NK-92 treated with Interleukin-12 subunit alpha and Interleukin-12 subunit beta, amount 100 ng/mL, for 24 hours (cell line): ENCODE measurements at regions not wholly inside any gene's neighbourhood (a gene's known extent, or its start where the extent isn't known, plus 50 kb on each side); places are given as distances from the start of the nearest gene placed in this dataset.
"Not testable (repeated sequence)": the region's sequence is repeated elsewhere in the genome, so short reads cannot be mapped to it uniquely, and the experiment has no call there.

ENCODE experiments used
- DNase-seq: peaks from one replicate; lab custom pipeline; 2025; lab: John Stamatoyannopoulos, UW

GRCh38 chr13:23947893-23948292, 50.6 kb upstream of the C1QTNF9B start:
- DNase-seq = no peak

DNA sequence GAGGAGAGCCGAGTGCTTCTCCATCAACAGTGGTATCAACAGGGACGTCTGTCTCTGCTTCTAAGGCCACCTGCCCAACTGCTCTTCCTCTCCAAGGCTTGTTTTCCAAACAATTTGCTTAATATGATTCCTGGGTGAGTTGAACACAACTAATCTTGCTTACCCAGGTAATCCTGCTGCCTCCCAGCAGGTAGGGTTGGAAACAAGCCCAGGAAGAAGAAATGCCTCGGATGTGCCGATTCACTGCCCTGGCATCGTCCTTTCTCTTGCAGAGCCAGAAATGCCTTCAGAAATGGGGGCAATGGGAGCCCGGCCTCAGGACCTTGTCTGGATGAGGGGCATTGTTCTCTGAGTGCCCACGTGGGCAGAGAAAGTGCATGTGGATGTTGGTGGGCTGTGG, 51.9 kb upstream of the C1QTNF9B start:
- DNase-seq = no peak

DNA sequence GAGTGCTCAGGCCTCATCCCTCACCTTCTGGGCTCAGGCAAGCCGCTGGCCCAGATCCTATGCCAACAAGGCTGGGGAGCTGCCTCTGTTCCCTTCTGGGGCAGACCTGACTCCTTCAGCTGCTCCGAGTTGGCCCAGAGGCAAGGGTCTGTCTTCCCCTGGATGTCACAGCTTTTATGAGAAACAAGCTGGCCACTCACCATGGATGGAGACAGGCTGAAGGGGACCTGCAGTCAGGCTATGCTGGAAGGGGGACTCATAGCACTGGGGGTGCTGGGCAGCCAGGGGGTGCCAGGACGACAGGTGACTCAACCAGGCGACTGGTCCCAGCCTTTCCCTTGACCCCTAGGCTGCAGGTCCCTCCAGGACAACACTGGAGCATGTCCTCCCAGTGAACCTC, 52.4 kb upstream of the C1QTNF9B start:
- no peak for DNase-seq

DNA sequence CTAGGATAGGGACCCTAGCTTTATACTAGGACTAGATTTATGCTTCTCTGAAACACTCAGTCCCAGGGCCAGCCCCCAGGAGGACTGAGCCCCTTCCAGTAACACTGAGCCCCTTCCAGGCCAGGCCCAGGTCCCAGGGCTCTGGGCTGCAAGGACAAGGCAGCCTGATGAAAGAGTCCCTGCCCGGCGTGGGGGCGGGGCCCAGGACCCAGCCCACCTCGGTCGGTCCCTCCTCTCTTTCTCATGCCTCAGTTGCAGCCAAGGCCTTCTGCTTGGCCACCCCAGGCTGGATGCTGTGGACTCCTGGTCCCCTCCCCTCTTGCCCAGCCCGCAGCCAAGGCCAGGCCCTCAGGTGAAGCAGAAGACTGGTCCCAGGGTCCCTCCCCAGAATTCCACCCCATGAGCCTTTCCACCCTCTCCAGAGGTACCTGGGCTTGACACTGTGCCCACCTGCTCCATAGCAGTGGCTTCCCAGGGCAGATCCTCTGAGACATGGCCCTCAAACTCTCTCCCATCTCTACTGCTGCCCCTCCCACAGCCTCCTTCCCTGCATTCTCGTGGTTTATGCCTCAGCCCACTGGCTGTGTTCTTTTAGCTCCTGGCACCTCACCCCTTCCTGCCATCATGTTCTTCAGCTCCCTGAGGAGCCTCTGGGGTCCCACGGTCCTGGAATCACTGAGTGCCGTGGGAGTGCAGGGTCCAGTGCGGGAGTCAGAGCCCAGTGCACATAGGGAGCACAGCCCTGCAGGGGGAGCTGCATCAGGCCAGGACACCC, 53.6 kb upstream of the C1QTNF9B start:
- DNase-seq = no peak

DNA sequence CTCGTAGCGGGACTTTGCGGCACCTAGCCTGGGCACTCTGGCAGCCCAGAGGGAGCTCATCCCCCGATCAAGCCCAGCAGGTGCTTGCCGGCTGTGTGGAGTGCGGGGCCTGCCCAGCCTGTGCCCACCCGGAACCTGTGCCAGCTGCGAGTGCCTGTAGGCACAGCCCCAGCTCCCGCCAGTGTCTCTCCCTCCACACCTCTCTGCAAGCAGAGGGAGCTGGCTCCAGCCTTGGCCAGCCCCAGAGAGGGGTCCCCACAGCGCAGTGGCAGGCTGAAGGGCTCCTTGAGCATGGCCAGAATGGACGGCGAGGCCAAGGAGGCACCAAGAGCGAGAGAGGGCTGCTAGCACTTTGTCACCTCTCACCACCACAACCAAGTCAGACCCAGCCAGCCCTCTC, 55.5 kb upstream of the C1QTNF9B start:
- DNase-seq = no peak

DNA sequence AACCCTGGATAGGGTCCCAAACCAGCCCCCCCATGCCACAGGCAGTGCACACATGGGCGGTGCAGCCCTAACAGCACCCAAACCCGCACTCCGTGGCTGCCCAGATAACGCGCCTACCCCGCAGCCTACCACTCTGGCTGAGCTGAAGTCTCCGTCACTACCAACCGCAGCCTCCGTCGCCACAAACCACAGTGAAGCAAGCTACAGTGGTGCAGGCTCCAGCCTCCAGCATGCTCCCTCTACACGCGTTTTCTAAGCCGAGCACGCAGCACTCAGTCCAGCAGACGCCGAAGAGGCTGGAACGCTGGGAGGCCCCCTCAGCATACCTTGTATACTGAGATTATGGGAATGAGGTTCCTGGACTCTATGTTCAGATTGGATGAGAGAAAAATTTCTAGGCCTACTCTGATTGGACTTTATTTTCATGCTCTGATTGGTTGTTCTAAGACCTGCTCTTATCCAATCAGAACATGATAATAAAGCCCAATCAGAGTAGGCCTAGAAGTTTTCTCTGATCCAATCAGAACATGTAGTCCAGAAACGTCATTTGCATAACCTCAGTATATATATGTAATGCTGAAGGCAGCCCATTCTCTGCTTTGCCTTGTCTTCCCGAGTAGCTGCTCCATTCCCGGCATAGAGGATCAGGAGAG, 56.7 kb upstream of the C1QTNF9B start:
- DNase-seq = no peak

- no peak for DNase-seq
These were observed 57.8 kb upstream of the C1QTNF9B start for GRCh38 chr13:23955064-23955463.

GRCh38 chr13:23956106-23956505, 58.8 kb upstream of the C1QTNF9B start:
- peak; percentile 38 for DNase-seq

GRCh38 chr13:23957981-23958380, 60.7 kb upstream of the C1QTNF9B start:
- no peak for DNase-seq

DNA sequence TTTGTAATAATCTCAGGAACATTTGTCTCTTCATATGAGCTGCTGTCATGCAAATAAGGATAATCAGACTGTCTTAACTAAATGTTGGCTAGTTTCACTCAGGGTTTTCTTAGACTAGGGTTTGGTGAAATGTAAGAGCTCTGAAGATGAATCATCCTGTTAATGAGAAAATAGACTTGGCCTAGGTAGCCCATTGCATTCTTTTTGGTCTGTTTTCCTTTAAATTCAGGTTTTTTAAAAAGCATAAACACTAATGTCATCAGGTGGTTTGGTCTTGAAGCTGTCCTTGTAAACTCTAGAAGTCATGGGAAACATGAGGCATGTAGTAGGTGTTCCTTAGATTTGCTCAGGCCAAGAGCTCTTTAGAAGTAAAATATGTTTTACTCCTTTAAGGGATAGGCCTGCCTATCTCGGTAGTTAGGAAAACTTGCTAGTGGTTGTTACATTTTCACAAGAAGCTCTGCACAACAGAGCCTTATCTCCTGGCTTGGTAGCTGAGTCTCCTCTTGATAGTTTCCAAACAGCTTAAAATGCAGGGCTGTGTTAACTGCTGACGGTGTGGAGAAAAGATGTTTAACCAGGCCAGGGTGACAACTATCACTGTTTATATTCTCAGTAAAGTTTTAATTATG, 62.0 kb upstream of the C1QTNF9B start:
- DNase-seq = no peak

- no peak for DNase-seq
These were observed 63.4 kb upstream of the C1QTNF9B start for GRCh38 chr13:23960566-23961156.

DNA sequence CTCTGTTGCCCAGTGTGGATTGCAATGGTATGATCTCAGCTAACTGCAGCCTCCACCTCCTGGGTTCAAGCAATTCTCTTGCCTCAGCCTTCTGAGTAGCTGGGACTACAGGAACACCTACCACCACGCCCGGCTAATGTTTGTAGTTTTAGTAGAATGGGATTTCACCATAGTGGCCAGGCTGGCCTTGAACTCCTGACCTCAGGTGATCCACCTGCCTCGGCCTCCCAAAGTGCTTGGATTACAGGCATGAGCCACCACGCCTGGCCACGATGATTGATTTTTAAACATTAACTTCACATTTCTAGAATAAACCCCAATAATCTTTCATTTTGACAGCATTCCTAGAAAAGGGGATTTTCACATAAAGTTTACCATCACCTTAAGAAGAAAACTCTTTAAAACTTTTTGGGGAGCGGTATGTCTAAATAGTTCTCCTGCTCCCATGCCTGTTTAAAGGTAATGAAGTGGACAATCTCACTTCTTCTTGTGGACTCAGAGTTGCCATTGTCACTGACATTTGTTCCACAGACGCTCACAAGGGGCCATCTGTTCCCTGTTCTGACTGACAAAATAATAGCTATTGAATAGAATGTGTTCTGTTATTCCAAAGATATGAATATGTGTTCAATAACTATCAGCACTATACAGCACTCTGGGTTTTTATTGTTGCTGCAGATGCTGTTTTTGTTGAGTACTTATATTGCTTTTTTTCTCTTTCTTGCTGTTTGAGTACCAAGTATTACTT, 66.1 kb upstream of the C1QTNF9B start:
- no peak for DNase-seq

GRCh38 chr13:23963947-23964346, 66.6 kb upstream of the C1QTNF9B start:
- DNase-seq = no peak

GRCh38 chr13:23965346-23965745, 68.0 kb upstream of the C1QTNF9B start:
- no peak for DNase-seq

DNA sequence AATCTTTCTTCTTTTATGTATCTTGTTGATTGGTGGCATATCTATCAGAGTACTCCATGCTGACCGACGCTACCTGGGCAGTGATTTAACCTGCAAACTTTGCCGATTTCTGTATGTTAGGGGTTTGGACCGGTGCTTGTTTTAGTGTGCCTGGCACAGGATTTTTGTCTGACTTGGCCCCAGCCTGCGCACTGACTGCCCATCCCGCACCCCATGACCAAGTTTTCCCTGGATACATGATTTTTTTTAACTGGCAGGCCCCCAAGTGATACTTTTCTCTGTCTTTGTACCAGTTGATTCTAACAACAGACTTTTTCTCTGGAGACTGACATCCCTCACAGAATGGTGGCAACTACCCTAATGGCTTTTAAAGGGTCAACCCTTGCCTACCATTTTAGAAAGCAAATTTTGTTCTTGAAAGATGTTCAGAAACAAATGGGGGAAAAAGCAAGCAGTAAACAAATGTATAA, 69.0 kb upstream of the C1QTNF9B start:
- no peak for DNase-seq

DNA sequence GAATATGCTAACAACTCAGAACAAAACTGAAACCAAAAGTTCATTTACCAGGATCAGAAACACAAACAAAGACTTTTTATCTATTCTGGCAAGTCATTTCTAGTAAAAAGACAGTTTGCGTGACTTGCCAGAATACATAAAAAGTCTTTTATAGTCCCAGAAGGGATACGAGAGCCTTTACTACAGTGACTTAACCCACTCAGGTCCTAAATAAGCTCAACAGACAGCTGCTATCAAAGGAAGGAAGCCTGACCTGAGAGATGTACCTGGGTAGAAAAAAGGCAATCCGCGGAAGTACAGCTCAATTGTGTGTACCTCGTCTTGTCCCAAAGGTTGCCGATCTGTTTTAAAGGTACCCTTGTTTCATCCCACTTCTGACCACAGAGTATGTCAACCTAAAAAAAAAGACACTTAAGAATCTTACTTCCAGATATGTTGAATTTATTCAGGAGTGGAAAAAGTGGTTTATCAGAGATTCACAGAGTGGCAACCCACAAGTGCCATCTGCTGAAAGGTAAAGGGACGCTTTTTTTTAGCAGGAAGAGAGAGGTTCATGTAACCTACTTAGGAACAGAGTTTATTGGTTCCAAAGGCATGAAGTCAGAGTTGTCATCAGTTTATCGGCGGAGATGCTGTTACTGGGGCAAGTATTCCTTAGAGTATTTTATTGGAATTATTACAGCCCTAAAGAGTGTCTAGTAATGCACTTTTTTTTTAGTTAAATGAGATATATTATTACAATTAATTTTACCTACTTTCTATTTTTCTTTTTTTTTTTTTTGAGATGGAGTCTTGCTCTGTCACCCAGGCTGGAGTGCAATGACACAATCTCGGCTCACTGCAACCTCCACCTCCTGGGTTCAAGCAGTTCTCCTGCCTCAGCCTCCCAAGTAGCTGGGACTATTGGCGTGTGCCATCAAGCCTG, 69.7 kb upstream of the C1QTNF9B start:
- no peak for DNase-seq

DNA sequence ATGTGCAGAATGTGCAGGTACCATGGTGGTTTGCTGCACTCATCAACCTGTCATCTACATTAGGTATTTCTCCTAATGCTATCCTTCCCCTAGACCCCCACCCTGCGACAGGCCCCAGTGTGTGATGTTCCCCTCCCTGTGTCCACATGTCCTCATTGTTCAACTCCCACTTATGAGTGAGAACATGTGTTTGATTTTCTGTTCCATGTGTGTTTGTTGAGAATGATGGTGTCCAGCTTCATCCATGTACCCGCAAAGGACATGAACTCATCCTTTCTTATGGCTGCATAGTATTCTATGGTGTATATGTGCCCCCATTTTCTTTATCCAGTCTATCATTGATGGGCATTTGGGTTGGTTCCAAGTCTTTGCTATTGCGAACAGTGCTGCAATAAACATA, 70.5 kb upstream of the C1QTNF9B start:
- not testable (repeated sequence) for DNase-seq

GRCh38 chr13:23969647-23970046, 72.3 kb upstream of the C1QTNF9B start:
- DNase-seq = no peak

- DNase-seq = no peak
These were observed 82.3 kb upstream of the C1QTNF9B start for GRCh38 chr13:23979361-23980159.

DNA sequence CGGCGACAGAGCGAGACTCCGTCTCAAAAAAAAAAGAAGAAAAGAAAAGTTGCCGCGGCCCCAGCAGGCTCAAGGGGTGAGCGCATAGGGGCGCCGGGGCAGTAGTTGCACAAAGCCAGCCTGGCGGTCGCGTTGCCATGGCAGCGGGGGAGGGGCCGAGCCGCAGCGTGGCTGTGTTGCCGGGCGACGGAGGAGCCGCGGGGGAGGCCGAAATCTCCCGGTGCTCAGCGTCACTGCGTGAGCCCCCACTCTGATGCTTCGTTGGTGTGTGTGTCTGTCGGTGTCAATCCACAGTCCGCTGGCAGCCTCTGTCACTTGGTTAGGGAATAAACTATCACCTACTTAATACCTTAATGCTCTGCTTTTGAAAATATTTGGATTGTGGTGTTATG, 82.9 kb upstream of the C1QTNF9B start:
- no peak for DNase-seq
